Keratinocyte (primary cell): ENCODE measurements at regions not wholly inside any gene's neighbourhood (a gene's known extent, or its start where the extent isn't known, plus 50 kb on each side); places are given as distances from the start of the nearest gene placed in this dataset.

Experiments
- DNase-seq: peaks from one replicate; pipeline ENCODE4 v3.0.0-alpha.2; 2011; ENCODE audit warnings: low read depth, missing footprints, low spot score
- FAIRE-seq: peaks from 2 replicates; lab custom pipeline; 2011; peaks lifted over from hg19 to GRCh38; lab: Jason Lieb, UNC
- H2AFZ ChIP-seq: 2 replicates; pipeline ENCODE4 v1.6.0; 2012; ENCODE audit warnings: low read length, control low read depth, inconsistent platforms; ENCODE audit not compliant: control insufficient read depth
- H3K27ac ChIP-seq: 2 replicates; pipeline ENCODE4 v1.5.1; 2011; ENCODE audit warnings: low read length; ENCODE audit not compliant: control insufficient read depth, insufficient read depth
- H3K27me3 ChIP-seq: 3 replicates; pipeline ENCODE4 v1.6.0; 2011; ENCODE audit warnings: low read length; ENCODE audit not compliant: control insufficient read depth, insufficient read depth; ENCODE audit errors: extremely low read depth
- H3K36me3 ChIP-seq, 2 experiments: 2 replicates in 1 of 2; 3 replicates in 1 of 2; pipeline ENCODE4 v1.5.1; 2011; ENCODE audit warnings: low read length in 2 of 2, mild to moderate bottlenecking in 1 of 2; ENCODE audit not compliant: control insufficient read depth in 2 of 2, insufficient read depth in 2 of 2; ENCODE audit errors: extremely low read depth in 1 of 2
- H3K4me1 ChIP-seq: 3 replicates; pipeline ENCODE4 v1.5.1; 2011; ENCODE audit warnings: low read length; ENCODE audit not compliant: control insufficient read depth, insufficient read depth; ENCODE audit errors: extremely low read depth
- H3K4me2 ChIP-seq: 3 replicates; pipeline ENCODE4 v1.6.0; 2011; ENCODE audit warnings: low read depth, low read length; ENCODE audit not compliant: control insufficient read depth, insufficient read depth; ENCODE audit errors: extremely low read depth
- H3K4me3 ChIP-seq, 3 experiments: fragments of 200-600 bp in 1 of 3; sonication (generic) in 1 of 3; 2 replicates in 2 of 3; 3 replicates in 1 of 3; pipeline ENCODE4 v1.5.1; 2011 to 2016; ENCODE audit warnings: low read length in 3 of 3, mild to moderate bottlenecking in 3 of 3, control low read depth in 2 of 3, inconsistent platforms in 1 of 3, low read depth in 1 of 3, mixed read lengths in 1 of 3, mixed run types in 1 of 3, moderate library complexity in 1 of 3; ENCODE audit not compliant: control insufficient read depth in 2 of 3, insufficient read depth in 2 of 3; ENCODE audit errors: extremely low read depth in 1 of 3
- H3K79me2 ChIP-seq: 2 replicates; pipeline ENCODE4 v1.6.0; 2012; ENCODE audit warnings: low read length; ENCODE audit not compliant: control insufficient read depth, insufficient read depth
- H3K9ac ChIP-seq: 3 replicates; pipeline ENCODE4 v1.6.0; 2011; ENCODE audit warnings: low read length; ENCODE audit not compliant: control insufficient read depth, insufficient read depth; ENCODE audit errors: extremely low read depth
- H3K9me1 ChIP-seq: 3 replicates; pipeline ENCODE4 v1.6.0; 2011; ENCODE audit warnings: low read length; ENCODE audit not compliant: control insufficient read depth, insufficient read depth; ENCODE audit errors: extremely low read depth
- H3K9me3 ChIP-seq: 2 replicates; pipeline ENCODE4 v1.5.1; 2012; ENCODE audit warnings: low read depth, low read length; ENCODE audit not compliant: control insufficient read depth
- H4K20me1 ChIP-seq: 3 replicates; pipeline ENCODE4 v1.6.0; 2011; ENCODE audit warnings: low read length; ENCODE audit not compliant: control insufficient read depth, insufficient read depth; ENCODE audit errors: extremely low read depth
- CTCF ChIP-seq, 3 experiments: IDR thresholded peaks in 1 of 3; conservative IDR thresholded peaks in 1 of 3; optimal IDR thresholded peaks in 1 of 3; 2 replicates in 2 of 3; 3 replicates in 1 of 3; pipeline versions ENCODE3 to v1.5.1; 2011; ENCODE audit warnings: low read length in 3 of 3, mild to moderate bottlenecking in 3 of 3, moderate library complexity in 2 of 3, control low read depth in 1 of 3, inconsistent platforms in 1 of 3; ENCODE audit not compliant: insufficient read depth in 2 of 3; ENCODE audit errors: extremely low read depth in 1 of 3
- EZH2 ChIP-seq: IDR thresholded peaks from one replicate; pipeline ENCODE4 v1.6.1; 2012; ENCODE audit warnings: inconsistent platforms, mild to moderate bottlenecking, low read length, moderate library complexity
- dilution Hi-C: fragments of 300-500 bp; cut with MboI; formaldehyde crosslinking; loops from one replicate; pipeline ENCODE4 v1.7.0; 2020; ENCODE audit warnings: low sequenced_read_pairs; ENCODE audit not compliant: extremely low pct_ligation_motif_present

DNA sequence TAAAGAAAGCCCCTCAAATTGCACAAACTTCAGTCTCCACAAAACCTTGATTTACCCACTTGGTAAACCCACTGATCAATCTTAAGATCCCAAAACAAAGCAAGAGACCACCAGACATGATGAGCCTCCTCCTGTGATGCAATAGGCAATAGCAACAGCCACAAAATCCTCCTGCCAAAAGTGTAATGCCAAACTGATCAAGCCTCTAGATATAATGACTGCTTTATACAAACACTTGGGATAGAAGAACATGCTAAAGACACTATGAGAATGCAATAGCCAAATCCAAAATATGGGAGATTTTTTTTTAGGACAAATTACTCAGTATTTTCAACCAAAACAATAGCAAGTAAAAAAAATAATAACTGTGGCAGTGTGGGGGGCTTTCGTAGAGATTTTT is 64.9 kb upstream of the PTGFRN start:
- H3K4me3 ChIP-seq = no peak overlapping the region
- TF ChIP-seq CTCF (optimal IDR thresholded peaks at IDR 0.05 in 1 of 3, IDR thresholded peaks at IDR 0.05 in 1 of 3, conservative IDR thresholded peaks at IDR 0.05 in 1 of 3; ENCODE audit: extremely low read depth in 1 of 3, insufficient read depth in 2 of 3, low read length in 3 of 3) (no peak), EZH2 (no peak)
- H3K79me2 ChIP-seq = no peaks in the 10 kb centered on the region
- H2AFZ ChIP-seq = no peak overlapping the region
- no peaks in the 10 kb centered on the region for H3K36me3 ChIP-seq
- H3K27me3 ChIP-seq = no peaks in the 10 kb centered on the region
- H3K9ac ChIP-seq = no peak overlapping the region
- no peak for FAIRE-seq
- no peaks in the 10 kb centered on the region for H3K4me1 ChIP-seq
- DNase-seq = no peak
- H3K4me2 ChIP-seq = no peak overlapping the region
- H3K9me1 ChIP-seq = no peaks in the 10 kb centered on the region
- dilution Hi-C loops = no loop called here
- H3K27ac ChIP-seq = no peak overlapping the region
- H4K20me1 ChIP-seq = no peaks in the 10 kb centered on the region
- H3K9me3 ChIP-seq = no peaks in the 10 kb centered on the region

DNA sequence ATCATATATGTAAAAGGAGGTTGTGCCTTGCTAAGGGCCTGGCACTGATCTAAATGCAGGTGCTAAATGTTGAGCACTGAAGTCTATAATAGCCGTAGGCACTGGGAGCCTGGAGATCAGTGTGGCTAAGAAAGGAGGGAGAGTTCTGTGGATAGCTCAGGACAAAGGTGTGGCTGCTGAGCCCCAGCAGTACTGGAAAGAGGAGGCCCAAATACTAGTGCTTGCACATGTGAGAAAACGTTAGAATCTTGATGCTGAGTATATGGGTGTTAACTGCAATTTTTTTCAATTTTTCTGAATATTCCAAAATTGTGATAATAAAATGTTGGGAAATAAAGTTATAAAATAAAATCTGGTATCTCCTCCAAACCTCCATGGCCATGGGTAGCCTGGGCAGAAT is 62.5 kb upstream of the PTGFRN start:
- H4K20me1 ChIP-seq = no peaks in the 10 kb centered on the region
- no peak for FAIRE-seq
- no peak overlapping the region for H3K4me2 ChIP-seq
- no peak overlapping the region for H3K9ac ChIP-seq
- dilution Hi-C loops = no loop called here
- H3K79me2 ChIP-seq = no peaks in the 10 kb centered on the region
- H3K4me3 ChIP-seq = no peak overlapping the region
- no peak overlapping the region for H3K27ac ChIP-seq
- H2AFZ ChIP-seq = no peak overlapping the region
- H3K9me1 ChIP-seq = no peaks in the 10 kb centered on the region
- H3K4me1 ChIP-seq = no peaks in the 10 kb centered on the region
- H3K9me3 ChIP-seq = no peaks in the 10 kb centered on the region
- no peak for DNase-seq
- TF ChIP-seq EZH2 = no peak
- no peak for TF ChIP-seq CTCF (optimal IDR thresholded peaks at IDR 0.05 in 1 of 3, IDR thresholded peaks at IDR 0.05 in 1 of 3, conservative IDR thresholded peaks at IDR 0.05 in 1 of 3; ENCODE audit: extremely low read depth in 1 of 3, insufficient read depth in 2 of 3, low read length in 3 of 3)
- H3K27me3 ChIP-seq = no peaks in the 10 kb centered on the region
- no peaks in the 10 kb centered on the region for H3K36me3 ChIP-seq
